ENCODE measurements at regions not wholly inside any gene's neighbourhood (a gene's known extent, or its start where the extent isn't known, plus 50 kb on each side); places are given as distances from the start of the nearest gene placed in this dataset.

GRCh38 chr5:125037020-125037419, 290.6 kb upstream of the ZNF608 start:
- TF ChIP-seq CTCF (IDR thresholded peaks at IDR 0.05) (no peak), POLR2AphosphoS5 (IDR thresholded peaks at IDR 0.05) (no peak), POLR2A (IDR thresholded peaks at IDR 0.05) (no peak), EP300 (IDR thresholded peaks at IDR 0.05) (no peak)
- H3K27ac ChIP-seq, result no peak overlapping the region
- no peaks in the 10 kb centered on the region for H3K36me3 ChIP-seq
- H3K4me3 ChIP-seq, result no peak overlapping the region
- H3K4me1 ChIP-seq, result no peaks in the 10 kb centered on the region
- H3K9me3 ChIP-seq, result no peaks in the 10 kb centered on the region
- DNase-seq (ENCODE audit: low spot score in 2 of 2), result no peak
- 100% methylated on average over 1 of the region's 1 CpG for WGBS
- no peaks in the 10 kb centered on the region for H3K27me3 ChIP-seq

- Histone ChIP-seq H3K4me1 (no peaks in the 10 kb centered on the region), H3K36me3 (no peaks in the 10 kb centered on the region), H3K4me3 (no peak overlapping the region), H3K9me3 (no peaks in the 10 kb centered on the region), H3K27me3 (no peaks in the 10 kb centered on the region), H3K27ac (no peak overlapping the region)
- TF ChIP-seq EP300 (IDR thresholded peaks at IDR 0.05), result no peak
- no peak for TF ChIP-seq POLR2A (IDR thresholded peaks at IDR 0.05)
- TF ChIP-seq CTCF (IDR thresholded peaks at IDR 0.05), result no peak
- TF ChIP-seq POLR2AphosphoS5 (IDR thresholded peaks at IDR 0.05), result no peak
- 90% methylated on average over 7 of the region's 7 CpGs for WGBS
- no peak for DNase-seq (ENCODE audit: low spot score in 2 of 2)
Measured at GRCh38 chr5:125037530-125037929, 291.1 kb upstream of the ZNF608 start.

- Histone ChIP-seq H3K27me3 (no peaks in the 10 kb centered on the region), H3K4me3 (no peak overlapping the region), H3K27ac (no peak overlapping the region), H3K36me3 (no peaks in the 10 kb centered on the region), H3K9me3 (no peaks in the 10 kb centered on the region), H3K4me1 (peaks cover 1% of the 10 kb centered on the region)
- DNase-seq (ENCODE audit: low spot score in 2 of 2), result no peak
- no peak for TF ChIP-seq POLR2A (IDR thresholded peaks at IDR 0.05)
- no peak for TF ChIP-seq CTCF (IDR thresholded peaks at IDR 0.05)
- no peak for TF ChIP-seq POLR2AphosphoS5 (IDR thresholded peaks at IDR 0.05)
- TF ChIP-seq EP300 (IDR thresholded peaks at IDR 0.05), result no peak
- WGBS, result 93% methylated on average over 5 of the region's 5 CpGs
Measured at GRCh38 chr5:125038477-125038876, 292.0 kb upstream of the ZNF608 start.

GRCh38 chr5:125041798-125042197, 295.4 kb upstream of the ZNF608 start:
- H3K36me3 ChIP-seq, result no peaks in the 10 kb centered on the region
- TF ChIP-seq EP300 (IDR thresholded peaks at IDR 0.05), result no peak
- no peak for TF ChIP-seq CTCF (IDR thresholded peaks at IDR 0.05)
- TF ChIP-seq POLR2AphosphoS5 (IDR thresholded peaks at IDR 0.05), result no peak
- no peak for TF ChIP-seq POLR2A (IDR thresholded peaks at IDR 0.05)

GRCh38 chr5:125042261-125042890, 295.9 kb upstream of the ZNF608 start:
- Histone ChIP-seq H3K9me3 (no peaks in the 10 kb centered on the region), H3K4me1 (peaks cover 14% of the 10 kb centered on the region), H3K27ac (no peak overlapping the region), H3K36me3 (no peaks in the 10 kb centered on the region), H3K4me3 (no peak overlapping the region), H3K27me3 (no peaks in the 10 kb centered on the region)
- WGBS, result 74% methylated on average over 1 of the region's 1 CpG
- TF ChIP-seq EP300 (IDR thresholded peaks at IDR 0.05) (no peak), CTCF (IDR thresholded peaks at IDR 0.05) (no peak), POLR2A (IDR thresholded peaks at IDR 0.05) (no peak), POLR2AphosphoS5 (IDR thresholded peaks at IDR 0.05) (no peak)
- DNase-seq (ENCODE audit: low spot score in 2 of 2), result no peak

More at GRCh38 chr5:125041798-125042197, 295.4 kb upstream of the ZNF608 start:
- Histone ChIP-seq H3K27me3 (no peaks in the 10 kb centered on the region), H3K27ac (no peak overlapping the region), H3K9me3 (no peaks in the 10 kb centered on the region), H3K4me3 (no peak overlapping the region), H3K4me1 (peaks cover 14% of the 10 kb centered on the region)
- DNase-seq (ENCODE audit: low spot score in 2 of 2), result no peak
- 56% methylated on average over 2 of the region's 2 CpGs for WGBS

Measured in suprapubic skin (tissue), 4 donors.